SK-N-SH (cell line): ENCODE measurements at regions not wholly inside any gene's neighbourhood (a gene's known extent, or its start where the extent isn't known, plus 50 kb on each side); places are given as distances from the start of the nearest gene placed in this dataset.

Source experiments
- CHD2 ChIP-seq: fragments of 150-350 bp; IDR thresholded peaks from 2 replicates; pipeline ENCODE4 v1.6.1; 2018; ENCODE audit warnings: low read length; ENCODE audit not compliant: partially characterized antibody
- CTCF ChIP-seq: fragments of 200-600 bp; sonication (generic); IDR thresholded peaks from 2 replicates; pipeline ENCODE4 v1.6.1; 2017; ENCODE audit warnings: antibody characterized with exemption, mild to moderate bottlenecking, moderate library complexity
- JUND ChIP-seq: IDR thresholded peaks from 2 replicates; pipeline ENCODE4 v1.4.0; 2012
- MAX ChIP-seq: IDR thresholded peaks from 2 replicates; pipeline ENCODE4 v1.4.0; 2012; ENCODE audit warnings: low read depth
- MXI1 ChIP-seq: IDR thresholded peaks from 2 replicates; pipeline ENCODE4 v1.6.1; 2012; ENCODE audit warnings: mild to moderate bottlenecking, low read depth, low read length, improper control_type of control experiment
- NRF1 ChIP-seq: IDR thresholded peaks from 2 replicates; pipeline ENCODE4 v1.6.1; 2012; ENCODE audit warnings: low read depth, mild to moderate bottlenecking, low read length
- POLR2AphosphoS5 ChIP-seq: IDR thresholded peaks from 2 replicates; pipeline ENCODE4 v1.6.1; 2012; ENCODE audit warnings: low read depth, low read length
- SMC3 ChIP-seq: IDR thresholded peaks from 2 replicates; pipeline ENCODE4 v1.6.1; 2012; ENCODE audit warnings: low read depth, low read length, improper control_type of control experiment
- TAF1 ChIP-seq: IDR thresholded peaks from 2 replicates; pipeline ENCODE4 v1.6.1; 2012; ENCODE audit warnings: low read depth, mild to moderate bottlenecking, low read length, moderate library complexity, borderline replicate concordance

GRCh38 chr12:30416631-30417030 lies 279.0 kb downstream of the IPO8 start:
- no peak for TF ChIP-seq JUND
- TF ChIP-seq CTCF: no peak
- TF ChIP-seq MAX: no peak
- TF ChIP-seq TAF1: no peak
- no peak for TF ChIP-seq CHD2
- TF ChIP-seq MXI1: no peak
- no peak for TF ChIP-seq POLR2AphosphoS5
- TF ChIP-seq NRF1: no peak
- TF ChIP-seq SMC3: no peak
